ENCODE measurements at regions not wholly inside any gene's neighbourhood (a gene's known extent, or its start where the extent isn't known, plus 50 kb on each side); places are given as distances from the start of the nearest gene placed in this dataset.
"Not testable (repeated sequence)": the region's sequence is repeated elsewhere in the genome, so short reads cannot be mapped to it uniquely, and the experiment has no call there.

GRCh38 chr4:101414496-101414895 lies 67.2 kb upstream of the PPP3CA start:
- Histone ChIP-seq H3K4me2 (ENCODE audit: low read length) (no peak overlapping the region), H3K4me1 (ENCODE audit: insufficient read depth, low read length) (peaks cover 26% of the 10 kb centered on the region), H4K20me1 (ENCODE audit: low read length) (no peaks in the 10 kb centered on the region), H3K79me2 (ENCODE audit: low read length) (no peaks in the 10 kb centered on the region), H3K9me2 (replicated peaks; ENCODE audit: low read length) (no peaks in the 10 kb centered on the region), H2AFZ (ENCODE audit: low read length) (no peak overlapping the region), H3K27me3 (ENCODE audit: low read length) (no peaks in the 10 kb centered on the region), H3K9ac (ENCODE audit: low read length) (no peak overlapping the region), H3F3A (ENCODE audit: low read length, unreplicated experiment) (no peaks in the 10 kb centered on the region), H3K27ac (ENCODE audit: low read length) (peak overlapping the region; percentile 36), H3K4me3 (ENCODE audit: low read length) (no peak overlapping the region), H3K9me3 (ENCODE audit: low read length) (no peaks in the 10 kb centered on the region), H3K36me3 (ENCODE audit: low read depth, low read length) (no peaks in the 10 kb centered on the region)
- TF ChIP-seq EZH2 (IDR thresholded peaks at IDR 0.05; ENCODE audit: low read length, unreplicated experiment) (no peak), EZH2phosphoT487 (IDR thresholded peaks at IDR 0.05; ENCODE audit: borderline replicate concordance, low read length) (no peak), CTCF (conservative IDR thresholded peaks at IDR 0.05; ENCODE audit: low read depth, low read length) (no peak)
- intact Hi-C loops (cut with micrococcal nuclease): loop anchor here (10.0 kb wide), 1 partner anchor 290 kb away; no protein-coding TSS in a partner anchor
- POLR2A ChIA-PET (ENCODE audit: unreplicated experiment): no interaction called here
- no peak for DNase-seq
- BruUV-seq (replicated peaks): no TSS peak
- no peak for ATAC-seq
- CTCF ChIA-PET: no interaction called here

GRCh38 chr4:101411926-101412325 lies 64.6 kb upstream of the PPP3CA start:
- TF ChIP-seq CTCF (conservative IDR thresholded peaks at IDR 0.05; ENCODE audit: low read depth, low read length) (no peak), EZH2 (IDR thresholded peaks at IDR 0.05; ENCODE audit: low read length, unreplicated experiment) (no peak), EZH2phosphoT487 (IDR thresholded peaks at IDR 0.05; ENCODE audit: borderline replicate concordance, low read length) (no peak)
- Histone ChIP-seq H3K36me3 (ENCODE audit: low read depth, low read length) (no peaks in the 10 kb centered on the region), H3K79me2 (ENCODE audit: low read length) (no peaks in the 10 kb centered on the region), H3K9ac (ENCODE audit: low read length) (peak overlapping the region; percentile 83), H3K9me2 (replicated peaks; ENCODE audit: low read length) (no peaks in the 10 kb centered on the region), H3K27ac (ENCODE audit: low read length) (peak overlapping the region; percentile 96), H3K27me3 (ENCODE audit: low read length) (no peaks in the 10 kb centered on the region), H4K20me1 (ENCODE audit: low read length) (no peaks in the 10 kb centered on the region), H3K9me3 (ENCODE audit: low read length) (no peaks in the 10 kb centered on the region), H2AFZ (ENCODE audit: low read length) (peak overlapping the region; percentile 35; the same call in 1 of the 2 replicates), H3K4me2 (ENCODE audit: low read length) (peak overlapping the region; percentile 70), H3K4me3 (ENCODE audit: low read length) (peak overlapping the region; percentile 37), H3K4me1 (ENCODE audit: insufficient read depth, low read length) (peaks cover 12% of the 10 kb centered on the region), H3F3A (ENCODE audit: low read length, unreplicated experiment) (no peaks in the 10 kb centered on the region)
- POLR2A ChIA-PET (ENCODE audit: unreplicated experiment): interaction anchor here (0.6 to 0.7 kb wide), 2 partner anchors 55 to 296 kb away, joined by 9 to 10 read pairs; no protein-coding TSS in a partner anchor
- DNase-seq (peak; percentile 84), ATAC-seq (peak; percentile 89)
- BruUV-seq (replicated peaks): no TSS peak
- CTCF ChIA-PET: no interaction called here
- intact Hi-C loops (cut with micrococcal nuclease): loop anchor here (2.0 to 10.0 kb wide), 2 partner anchors 55 to 293 kb away; no protein-coding TSS in a partner anchor

GRCh38 chr4:101411281-101411910 lies 64.1 kb upstream of the PPP3CA start:
- H2AFZ ChIP-seq (ENCODE audit: low read length); H3K79me2 ChIP-seq (ENCODE audit: low read length); H3K4me3 ChIP-seq (ENCODE audit: low read length); H3F3A ChIP-seq (ENCODE audit: low read length, unreplicated experiment); H4K20me1 ChIP-seq (ENCODE audit: low read length); H3K27me3 ChIP-seq (ENCODE audit: low read length); H3K4me2 ChIP-seq (ENCODE audit: low read length); H3K9me3 ChIP-seq (ENCODE audit: low read length); ATAC-seq; H3K9me2 ChIP-seq (replicated peaks; ENCODE audit: low read length); CTCF ChIA-PET; BruUV-seq (replicated peaks); DNase-seq; H3K36me3 ChIP-seq (ENCODE audit: low read depth, low read length): not testable (repeated sequence)
- POLR2A ChIA-PET (ENCODE audit: unreplicated experiment): interaction anchor here (0.6 to 0.7 kb wide), 2 partner anchors 55 to 297 kb away, joined by 9 to 10 read pairs; no protein-coding TSS in a partner anchor
- intact Hi-C loops (cut with micrococcal nuclease): loop anchor here (10.0 kb wide), 1 partner anchor 293 kb away; no protein-coding TSS in a partner anchor
- Histone ChIP-seq H3K4me1 (ENCODE audit: insufficient read depth, low read length) (peaks cover 12% of the 10 kb centered on the region), H3K9ac (ENCODE audit: low read length) (peak overlapping the region; percentile 65), H3K27ac (ENCODE audit: low read length) (peak overlapping the region; percentile 96)

Measured in PC-3 (cell line).